Activated gamma-delta T cell treated with anti-CD3 and anti-CD28 coated beads, Interleukin-2, amount 50 U/mL, for 16 hours (primary cell): ENCODE measurements at regions not wholly inside any gene's neighbourhood (a gene's known extent, or its start where the extent isn't known, plus 50 kb on each side); places are given as distances from the start of the nearest gene placed in this dataset.
A peak's percentile ranks its signal among the peaks of the same experiment; 100 is the strongest.

ENCODE experiments used
- DNase-seq: peaks from one replicate; pipeline ENCODE4 v3.0.0-alpha.2; 2020; ENCODE audit warnings: low read depth

- no peak for DNase-seq
Measured at GRCh38 chr1:25080294-25081209, 150.5 kb upstream of the RUNX3 start.

DNA sequence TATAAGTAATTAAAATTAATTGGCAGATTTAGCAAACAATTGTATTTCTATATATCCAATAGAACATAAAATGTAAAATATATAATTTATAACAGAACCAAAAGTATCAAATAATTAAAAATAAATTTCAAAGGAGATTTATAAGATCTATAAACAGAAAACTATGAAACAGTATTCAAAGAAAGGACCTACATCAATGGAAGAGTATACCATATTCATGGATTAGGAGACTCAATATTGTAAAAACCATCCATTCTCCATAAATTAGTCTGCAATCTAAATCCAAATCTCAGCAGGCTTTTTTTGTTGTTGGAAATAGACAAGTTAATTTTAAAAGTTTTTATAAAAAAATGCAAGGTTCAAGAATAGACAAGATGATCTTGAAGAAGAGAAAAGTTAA lies 149.0 kb upstream of the RUNX3 start:
- no peak for DNase-seq

- no peak for DNase-seq
Measured at GRCh38 chr1:25074351-25075227, 144.5 kb upstream of the RUNX3 start.

DNA sequence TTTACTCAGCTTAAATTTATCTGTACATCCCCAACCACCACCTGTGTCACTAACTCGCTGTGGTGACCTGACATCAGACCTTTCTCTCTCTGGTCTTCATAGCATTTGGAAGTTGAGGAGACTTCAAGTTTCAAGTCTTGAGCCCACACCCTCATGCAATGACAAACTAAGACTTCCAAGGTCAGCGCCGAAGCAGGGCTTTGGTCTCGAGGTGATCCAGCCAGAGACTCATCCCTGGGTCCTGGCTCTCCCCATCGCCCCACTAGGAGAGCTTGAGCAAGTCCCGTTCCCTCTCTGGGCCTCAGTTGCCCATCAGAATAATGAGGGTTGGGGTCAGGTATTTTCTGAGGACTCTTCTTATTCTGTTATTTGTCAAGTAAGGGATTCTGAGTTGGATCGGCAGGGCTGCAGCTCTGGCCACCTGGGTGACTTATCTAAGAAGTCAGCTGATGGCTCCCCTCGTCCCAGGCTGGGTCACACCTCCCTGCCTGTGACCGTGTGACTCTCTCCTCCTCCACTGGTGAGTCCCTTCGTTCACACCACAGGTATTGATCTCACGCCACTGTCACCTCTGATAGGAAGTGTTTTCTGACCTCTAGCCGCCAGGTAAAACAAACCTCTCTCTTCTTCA lies 143.7 kb upstream of the RUNX3 start:
- DNase-seq, result no peak

DNA sequence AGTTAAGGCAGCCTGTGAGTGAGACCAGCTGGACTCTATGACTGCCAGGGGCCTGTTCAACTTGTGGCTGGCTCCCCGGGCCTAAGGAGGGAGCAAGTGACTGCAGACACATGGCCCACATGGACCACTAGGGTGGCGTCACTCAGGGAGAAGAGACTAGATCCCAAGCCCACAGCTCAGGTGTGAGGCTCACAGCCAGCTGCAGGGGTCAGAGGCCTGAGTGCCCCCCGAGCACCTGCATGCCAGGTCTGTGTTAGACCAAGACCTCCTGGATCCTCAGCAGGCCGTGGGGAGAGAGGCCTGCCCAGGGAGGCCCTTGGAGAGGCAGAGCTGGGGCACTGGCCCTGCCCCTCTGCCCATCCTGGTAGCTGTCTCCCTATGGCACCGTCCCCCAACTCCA lies 142.4 kb upstream of the RUNX3 start:
- no peak for DNase-seq

DNA sequence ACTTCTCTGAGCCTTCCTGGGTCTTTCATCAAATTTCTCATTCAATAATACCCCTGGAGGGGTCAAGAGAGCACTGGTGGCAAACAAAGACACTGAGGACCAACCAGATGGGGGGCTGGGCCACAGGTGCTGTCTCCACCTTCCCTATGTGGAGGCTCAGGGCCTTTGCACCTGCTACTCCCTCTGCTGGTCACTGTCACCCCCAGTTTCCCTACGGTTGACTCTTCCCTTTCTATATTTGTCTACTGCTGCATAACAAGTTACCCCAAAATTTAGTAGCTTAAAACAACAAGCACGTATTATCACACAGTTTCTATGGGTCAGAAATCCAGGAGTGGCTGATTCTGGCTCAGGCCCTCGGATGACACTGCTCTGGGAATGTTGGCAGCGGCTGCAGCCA lies 138.8 kb upstream of the RUNX3 start:
- DNase-seq, result no peak

DNA sequence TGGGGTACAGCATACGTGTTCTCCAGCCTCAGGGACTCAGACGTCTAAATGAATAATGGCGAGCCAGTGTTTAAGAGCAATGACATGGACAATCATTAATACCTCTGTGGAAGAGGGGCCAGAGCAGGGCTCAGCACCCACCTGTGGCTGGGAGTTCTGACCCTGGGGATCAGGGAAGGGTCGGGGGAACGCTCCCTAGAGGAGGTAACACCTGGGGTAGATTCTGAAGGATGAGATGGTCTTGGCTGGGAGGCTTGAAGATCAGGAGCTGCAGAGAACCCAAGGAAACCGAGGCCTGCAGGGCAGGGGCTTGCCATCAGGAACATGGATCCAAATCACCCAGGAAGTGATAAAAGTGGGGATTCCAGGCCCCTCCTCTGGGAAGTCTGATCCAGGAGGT lies 138.2 kb upstream of the RUNX3 start:
- no peak for DNase-seq

DNA sequence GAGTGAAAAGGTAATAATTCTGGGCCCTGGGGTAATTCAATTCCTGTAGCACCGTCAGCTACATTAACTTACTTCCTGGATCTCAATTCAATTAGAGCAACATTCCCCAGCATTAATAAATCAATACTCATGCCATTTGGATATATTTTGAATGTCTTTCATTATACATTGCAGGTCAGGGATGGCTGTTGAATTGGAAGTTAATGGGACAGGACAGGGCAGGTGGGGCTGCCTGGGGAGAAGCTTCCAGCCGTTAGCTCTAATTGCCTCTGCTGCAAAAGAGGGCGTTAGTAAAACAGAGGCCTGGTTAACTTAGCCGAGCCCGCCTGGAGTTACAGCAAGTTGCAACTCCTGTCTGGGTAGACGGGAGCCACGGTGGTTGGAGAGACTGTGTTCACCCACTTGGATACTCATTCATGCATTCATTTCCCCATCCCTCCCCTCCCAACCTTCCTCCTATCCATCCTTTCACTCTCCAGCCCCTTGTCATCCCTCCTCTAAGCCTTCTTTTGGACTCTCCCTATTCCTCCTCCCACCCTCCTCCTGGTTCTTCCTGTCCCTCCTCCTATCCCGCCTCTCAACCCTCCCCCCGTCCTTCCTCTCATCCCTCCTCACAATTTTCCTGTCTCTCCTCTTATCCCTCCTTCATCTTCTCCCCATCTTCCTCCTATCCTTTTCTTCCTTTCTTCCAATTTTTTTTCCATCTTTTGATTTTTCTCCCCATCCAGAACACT lies 137.6 kb upstream of the RUNX3 start:
- DNase-seq, result no peak

DNA sequence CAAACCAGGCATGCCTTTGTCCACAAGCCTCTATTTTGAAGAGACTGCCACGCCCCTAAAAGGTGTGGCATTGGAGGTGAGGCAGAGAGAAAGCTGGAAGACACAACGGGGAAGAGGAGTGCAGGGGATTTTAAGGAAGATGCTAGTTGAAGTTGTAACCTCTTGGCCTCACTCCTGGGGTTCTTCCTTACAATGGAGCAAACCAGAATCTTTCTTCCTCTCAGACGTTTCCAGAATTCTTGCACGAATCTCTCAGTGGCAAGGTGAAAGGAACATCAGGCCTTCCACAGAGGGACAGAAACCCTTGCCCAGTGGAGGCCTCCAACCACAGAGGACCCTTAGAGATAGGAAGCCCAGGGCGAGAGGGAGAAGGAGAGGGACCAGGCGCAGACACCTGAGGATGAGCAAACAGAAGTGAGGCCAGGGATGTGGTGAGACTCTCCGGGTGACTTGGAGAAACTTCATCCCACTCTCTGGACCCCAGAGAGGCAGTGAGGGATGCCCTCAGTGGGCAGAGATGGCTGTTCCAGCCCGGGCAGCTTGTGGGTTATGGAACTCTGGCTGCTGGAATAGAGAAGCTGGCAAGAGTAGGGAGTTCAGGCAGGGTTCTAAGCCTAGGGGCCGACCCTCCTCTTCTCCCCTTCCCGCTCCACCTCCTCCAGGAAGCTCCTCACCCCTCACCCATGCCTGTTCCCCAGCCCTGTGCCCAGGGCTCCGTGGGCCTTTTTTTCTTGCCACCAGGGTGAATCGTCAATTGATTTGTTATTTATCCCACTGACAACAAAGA lies 136.8 kb upstream of the RUNX3 start:
- DNase-seq, result no peak

GRCh38 chr1:25066256-25066655 lies 136.2 kb upstream of the RUNX3 start:
- no peak for DNase-seq

DNA sequence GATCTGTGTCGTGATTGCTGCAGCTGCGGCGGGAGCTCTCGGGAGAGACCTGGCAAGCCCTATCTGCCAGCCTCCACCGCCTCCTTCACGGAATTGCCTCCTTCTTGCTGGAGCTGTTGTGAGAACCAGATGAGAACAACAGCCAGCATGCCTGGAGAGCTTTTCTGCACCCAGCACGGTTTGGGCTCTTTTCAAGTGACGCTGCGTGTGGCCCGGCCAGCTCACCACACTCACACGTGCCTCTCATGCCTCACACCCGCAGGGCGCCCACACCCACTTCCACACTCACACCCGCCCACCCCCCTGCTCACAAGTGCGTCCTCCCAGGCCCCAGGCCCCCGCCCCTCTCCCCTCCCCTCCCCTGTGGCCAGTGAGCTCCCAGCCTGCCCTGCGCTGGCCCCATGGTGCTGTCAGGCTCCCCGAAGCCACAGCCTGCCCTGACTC lies 135.7 kb upstream of the RUNX3 start:
- DNase-seq, result peak; percentile 51

GRCh38 chr1:25065321-25065721 lies 135.2 kb upstream of the RUNX3 start:
- no peak for DNase-seq

DNA sequence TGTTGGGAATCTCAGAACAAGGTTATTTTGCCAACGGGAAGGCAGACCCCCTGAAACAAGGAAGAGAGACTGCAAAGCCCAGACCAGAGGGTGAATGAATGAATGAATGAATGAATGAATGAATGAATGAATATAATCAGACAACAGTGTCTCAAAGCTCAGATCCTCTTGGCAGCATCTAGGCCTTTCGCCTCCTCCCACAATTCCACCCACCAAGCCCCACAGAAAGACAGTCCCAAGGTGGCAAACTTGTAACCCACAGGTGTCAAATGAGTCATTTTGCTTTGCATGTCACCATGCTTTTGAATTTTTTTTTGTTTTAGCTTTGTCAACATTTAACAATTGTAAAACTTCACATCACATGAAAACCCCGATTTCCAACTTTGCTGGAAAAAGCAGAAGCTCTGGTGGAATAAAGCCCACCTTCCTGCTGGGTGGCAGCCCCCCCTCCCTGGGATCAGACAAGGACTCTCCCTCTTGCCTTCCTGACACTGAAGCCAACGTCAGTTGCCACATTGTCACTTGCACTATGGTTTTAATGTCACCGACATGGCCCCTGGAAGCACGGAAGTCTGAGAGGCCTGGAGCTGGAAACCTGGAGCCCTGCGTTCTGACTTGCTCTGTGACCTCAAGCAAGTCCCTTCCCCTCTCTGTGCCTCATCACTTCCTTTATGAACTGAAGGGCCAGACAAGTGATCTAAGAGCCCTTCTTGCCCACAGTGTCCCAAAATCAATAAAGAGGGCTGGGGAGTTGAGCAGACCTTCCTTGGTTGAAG lies 134.6 kb upstream of the RUNX3 start:
- DNase-seq, result peak; percentile 50

DNA sequence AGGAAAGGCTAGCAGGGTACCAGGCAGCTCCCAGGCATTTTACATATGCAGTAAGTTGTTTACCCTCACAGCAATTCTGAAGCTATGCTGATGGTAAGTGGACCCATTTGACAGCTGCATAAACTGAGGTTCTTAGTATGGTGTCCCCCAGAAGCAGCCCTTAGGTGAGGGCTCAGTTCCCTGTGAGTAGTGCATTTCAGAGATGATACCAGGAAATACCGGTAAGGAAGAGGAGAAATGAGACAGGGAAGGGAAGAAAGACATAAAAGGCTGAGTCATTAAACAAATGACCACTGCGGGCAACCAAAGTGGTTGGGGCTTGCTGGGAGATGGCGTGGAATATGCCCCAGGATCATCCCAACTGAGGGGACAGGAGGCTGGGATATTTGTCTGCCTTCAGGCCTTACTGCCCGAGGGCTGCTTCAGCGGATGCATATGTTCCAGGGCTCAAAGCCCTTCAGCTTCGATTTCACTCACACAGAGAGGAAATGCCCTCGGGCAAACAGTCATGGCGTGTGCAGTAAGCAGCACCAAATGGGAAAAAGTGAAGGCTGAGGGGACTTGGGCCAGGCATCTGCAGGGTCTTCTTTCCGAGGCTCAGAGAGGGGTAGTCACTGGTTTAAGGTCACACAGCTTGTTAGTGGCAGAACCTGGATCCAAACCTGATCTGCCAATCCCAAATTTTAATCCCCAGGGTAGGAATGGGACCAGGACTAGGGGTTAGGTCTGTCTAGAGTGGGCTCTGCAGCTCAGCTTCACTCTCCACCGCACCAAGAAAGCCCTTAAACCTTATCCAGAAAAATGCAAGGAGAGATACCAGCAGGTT lies 133.7 kb upstream of the RUNX3 start:
- no peak for DNase-seq

DNA sequence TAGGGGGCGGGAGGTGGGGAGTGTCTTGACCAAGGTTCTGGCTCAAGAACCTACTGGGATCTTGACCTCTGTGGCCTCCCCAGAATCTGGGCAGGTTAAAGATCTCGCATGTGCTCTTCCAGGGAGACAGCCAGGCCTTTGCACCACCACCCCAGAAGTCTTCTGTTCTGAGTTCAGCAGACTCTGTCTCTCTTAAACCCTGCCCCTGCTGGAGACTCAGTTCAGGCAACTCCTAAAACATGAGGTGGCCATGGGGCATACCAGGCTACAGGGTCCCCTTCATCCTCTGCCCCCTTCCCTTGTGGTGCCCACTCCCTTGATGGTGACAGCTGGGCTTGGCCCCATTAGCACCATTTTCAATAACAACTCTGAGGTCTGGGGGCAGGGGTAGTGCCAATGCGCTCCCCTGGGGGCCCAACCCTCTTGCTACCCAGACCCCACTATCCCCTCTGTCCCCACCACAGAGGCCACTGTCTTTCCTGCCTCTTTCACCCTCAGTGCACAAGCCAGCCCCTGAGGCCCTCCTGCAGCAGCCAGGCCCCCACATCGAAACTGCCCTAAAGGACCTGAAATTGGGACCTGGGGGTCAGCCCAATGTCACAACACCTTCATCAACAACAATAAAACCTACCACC lies 132.7 kb upstream of the RUNX3 start:
- no peak for DNase-seq

- no peak for DNase-seq
Measured at GRCh38 chr1:25061261-25061995, 131.4 kb upstream of the RUNX3 start.

- no peak for DNase-seq
Measured at GRCh38 chr1:25057188-25057587, 127.1 kb upstream of the RUNX3 start.

DNA sequence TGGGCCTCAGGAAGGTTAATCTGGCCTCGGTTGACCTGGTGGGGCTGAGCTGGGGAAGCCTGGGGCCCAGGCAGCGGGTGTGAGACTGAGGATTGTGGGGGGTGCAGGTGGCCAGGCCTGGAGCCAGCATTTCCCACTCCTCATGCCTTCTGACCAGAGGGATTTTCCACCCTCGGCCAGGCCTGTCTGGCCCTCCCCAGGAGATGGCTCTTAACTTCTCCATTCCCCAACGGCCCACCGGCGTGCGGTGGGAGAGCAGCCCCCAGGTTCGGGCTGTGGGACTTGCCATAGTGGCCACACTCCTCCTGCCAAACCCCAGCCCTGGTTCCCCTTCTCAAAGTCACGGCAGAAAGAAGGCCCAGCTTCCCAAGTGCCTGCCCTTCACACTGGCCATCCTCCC lies 126.5 kb upstream of the RUNX3 start:
- DNase-seq, result no peak
